GM21447 (cell line): ENCODE measurements at regions not wholly inside any gene's neighbourhood (a gene's known extent, or its start where the extent isn't known, plus 50 kb on each side); places are given as distances from the start of the nearest gene placed in this dataset.
A peak's percentile ranks its signal among the peaks of the same experiment; 100 is the strongest.

ENCODE experiments used
- ATAC-seq: cut with Tn5 transposase; IDR thresholded peaks from one replicate; pipeline ENCODE4 v1.9.1; 2021; ENCODE audit not compliant: unreplicated experiment

DNA sequence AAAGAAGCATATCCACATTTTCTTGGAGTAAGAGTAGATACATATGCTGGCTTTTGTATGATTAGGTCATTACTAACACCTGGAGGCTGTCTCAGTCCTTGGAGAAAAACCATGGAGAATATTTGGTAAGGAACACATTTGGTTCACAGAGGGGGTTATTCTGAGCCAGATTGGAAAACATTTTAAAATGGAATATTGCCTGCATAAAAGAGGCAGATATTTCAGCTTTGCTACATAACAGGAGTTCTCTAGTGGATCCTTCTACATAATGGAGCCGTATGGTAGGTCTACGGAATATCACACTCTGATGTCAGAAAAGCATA, 415.1 kb downstream of the ADGRL2 start:
- ATAC-seq: no peak

DNA sequence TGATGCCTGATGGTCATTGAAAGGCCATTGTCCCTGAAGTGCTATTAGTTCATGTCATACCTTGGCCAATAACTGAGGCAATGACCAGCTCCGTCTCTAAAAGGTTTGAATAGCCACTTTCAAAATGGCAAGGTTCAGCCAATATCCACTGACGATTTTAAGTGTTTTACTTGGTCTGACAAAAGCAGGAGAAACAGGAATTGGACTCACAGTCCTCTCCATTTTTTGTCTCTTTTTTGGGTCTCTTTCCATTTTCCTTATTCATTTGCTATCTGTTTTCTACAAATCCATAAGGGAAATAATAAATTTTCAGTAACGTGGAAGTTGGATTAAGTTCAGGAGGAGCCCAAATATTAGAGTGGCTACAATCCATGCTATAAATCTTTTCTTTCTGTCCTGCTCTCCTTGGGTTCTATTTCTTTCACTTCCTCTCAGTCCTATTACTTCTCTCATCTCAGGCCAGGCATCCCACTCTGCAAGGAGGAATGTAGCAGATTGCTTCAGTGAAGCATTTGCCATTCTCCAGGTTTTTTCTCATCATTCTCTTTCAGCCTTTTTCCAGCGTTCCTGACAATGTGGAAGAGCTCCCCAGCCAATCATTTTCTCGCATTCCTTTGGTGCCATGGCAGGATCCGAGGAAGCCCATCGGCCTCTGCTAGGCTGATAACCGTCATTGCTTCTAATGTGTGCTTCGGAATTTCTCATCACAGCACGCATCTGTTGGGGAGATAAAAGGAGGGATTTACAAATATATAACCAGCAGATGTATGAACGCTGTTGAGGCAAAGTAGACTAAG, 414.5 kb downstream of the ADGRL2 start:
- no peak for ATAC-seq

DNA sequence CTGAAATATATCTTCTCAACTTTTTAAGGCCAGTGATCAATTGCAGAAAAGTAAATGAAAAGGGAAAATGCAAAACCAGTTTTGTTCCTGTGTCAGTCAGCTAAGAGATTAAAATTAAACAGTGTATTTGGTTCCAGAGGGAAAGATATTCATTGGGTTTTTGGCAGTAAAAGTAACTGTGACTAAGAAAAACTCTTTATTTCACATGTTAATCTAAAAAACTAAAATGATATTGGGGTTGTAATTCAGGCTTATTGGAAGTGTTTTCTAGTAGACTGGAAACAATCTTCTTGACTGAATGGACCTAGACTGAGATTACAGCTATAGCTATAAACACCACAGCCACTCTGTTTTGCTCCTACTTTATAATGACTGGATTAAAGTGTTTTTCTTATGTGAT, 413.9 kb downstream of the ADGRL2 start:
- no peak for ATAC-seq

DNA sequence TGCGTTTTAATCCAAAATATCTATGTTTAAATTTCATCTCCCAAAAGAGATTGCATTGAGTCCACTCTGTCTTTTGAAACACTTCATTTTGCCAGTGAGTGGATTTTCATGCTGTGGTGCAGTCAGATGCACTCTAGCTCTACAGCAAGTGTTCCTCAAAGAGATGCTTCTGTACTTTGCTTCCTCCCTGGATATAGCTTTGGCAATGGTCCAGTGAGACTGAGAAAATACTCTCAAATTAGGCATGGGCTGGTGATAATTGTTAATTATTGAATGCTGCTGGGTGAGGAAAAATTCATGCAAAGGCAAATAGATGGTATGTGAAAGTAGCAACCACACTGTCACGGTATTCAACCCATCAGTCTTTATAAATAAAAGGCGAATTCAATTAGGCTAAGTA, 396.9 kb downstream of the ADGRL2 start:
- no peak for ATAC-seq

DNA sequence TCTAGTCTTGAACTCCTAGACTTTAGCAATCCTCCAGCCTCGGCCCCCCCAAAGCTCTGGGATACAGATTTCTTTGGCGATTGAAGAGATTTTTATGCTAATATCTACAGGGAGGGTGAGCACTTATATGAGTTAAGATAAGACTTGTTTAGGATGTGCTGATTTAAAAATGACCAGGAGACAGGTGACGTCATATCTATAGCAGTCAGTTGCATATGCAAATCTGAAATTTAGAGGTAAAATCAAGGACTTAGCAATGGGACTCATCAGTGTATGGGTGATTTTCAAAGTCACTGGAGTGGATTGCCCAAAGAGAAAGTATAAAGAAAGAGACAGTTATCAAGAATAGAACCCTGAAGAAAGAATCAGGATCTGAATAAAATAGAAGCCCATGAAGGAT, 394.5 kb downstream of the ADGRL2 start:
- no peak for ATAC-seq

DNA sequence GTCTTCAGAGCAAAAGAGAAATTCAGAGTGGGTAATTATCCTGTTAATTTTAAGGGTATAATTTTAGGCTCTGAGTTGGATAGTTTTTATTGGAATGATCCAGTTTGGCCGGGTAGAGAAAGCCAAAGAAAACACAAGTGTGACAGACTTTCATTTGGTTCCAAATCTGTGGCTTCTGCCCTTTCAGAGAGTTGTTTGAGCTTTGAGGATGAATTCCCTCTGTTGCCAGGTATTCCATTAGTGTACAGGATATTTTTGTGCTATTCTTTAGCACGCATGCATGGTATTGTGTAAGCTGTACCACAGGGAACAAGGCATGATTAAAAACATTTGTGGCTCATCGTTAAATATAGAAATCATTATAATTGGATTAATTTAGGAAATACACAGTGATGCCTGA, 384.4 kb downstream of the ADGRL2 start:
- ATAC-seq: no peak

DNA sequence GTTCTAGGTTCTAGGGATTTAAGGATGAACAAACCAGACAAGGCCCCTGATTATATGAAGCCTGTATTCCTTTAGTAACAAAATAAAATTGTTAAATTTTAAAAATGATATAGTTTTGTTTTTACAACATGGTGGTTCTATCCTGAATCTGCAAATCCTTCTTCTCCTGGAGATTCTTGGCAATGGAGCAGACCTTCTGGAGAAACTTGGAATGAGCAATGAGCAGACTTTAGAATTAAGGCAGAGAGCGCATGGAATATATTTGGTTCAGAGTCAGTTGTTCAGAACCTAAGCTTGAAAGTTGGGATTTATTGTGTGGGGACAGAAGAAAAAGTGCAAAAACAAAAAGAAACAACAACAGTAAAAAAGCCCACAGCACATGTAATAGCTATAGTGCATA, 381.1 kb downstream of the ADGRL2 start:
- ATAC-seq: no peak

DNA sequence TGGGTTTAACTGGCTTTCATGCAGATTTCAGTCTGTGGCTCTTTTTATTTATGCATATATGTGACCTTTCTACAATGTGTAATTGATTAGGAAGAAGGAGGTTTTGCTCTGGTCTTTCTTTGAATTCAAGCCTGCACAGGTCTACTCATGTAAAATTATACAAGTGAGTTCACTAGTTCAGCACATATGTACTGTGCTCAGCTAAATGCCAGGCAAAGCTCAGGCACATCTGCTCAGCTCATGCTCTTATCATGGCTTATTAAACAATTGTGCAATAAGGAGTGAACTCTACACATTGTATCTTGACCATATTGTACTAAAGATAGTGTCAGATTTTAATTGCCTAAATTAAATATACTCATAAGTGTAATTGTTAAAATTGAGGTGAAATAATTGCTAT, 378.4 kb downstream of the ADGRL2 start:
- ATAC-seq: no peak

DNA sequence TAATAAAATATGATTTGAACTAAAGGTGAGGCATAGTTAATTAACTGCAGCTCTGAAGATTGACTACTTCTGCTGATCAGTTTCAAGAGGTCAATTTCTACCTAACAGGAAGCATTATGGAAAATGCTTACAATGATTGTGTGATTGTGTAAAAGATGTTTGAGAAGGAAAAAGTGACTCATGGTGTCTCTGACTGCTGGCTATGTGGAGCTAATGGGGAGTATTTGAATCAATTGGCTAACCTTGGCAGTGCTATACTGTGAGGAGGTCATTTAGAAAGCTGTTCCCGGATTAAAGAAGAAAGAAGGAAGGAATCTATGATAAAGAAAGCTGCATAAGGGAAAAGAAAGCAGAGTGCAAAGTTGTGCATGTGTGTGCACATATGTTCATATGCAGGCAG, 376.5 kb downstream of the ADGRL2 start:
- ATAC-seq: no peak

DNA sequence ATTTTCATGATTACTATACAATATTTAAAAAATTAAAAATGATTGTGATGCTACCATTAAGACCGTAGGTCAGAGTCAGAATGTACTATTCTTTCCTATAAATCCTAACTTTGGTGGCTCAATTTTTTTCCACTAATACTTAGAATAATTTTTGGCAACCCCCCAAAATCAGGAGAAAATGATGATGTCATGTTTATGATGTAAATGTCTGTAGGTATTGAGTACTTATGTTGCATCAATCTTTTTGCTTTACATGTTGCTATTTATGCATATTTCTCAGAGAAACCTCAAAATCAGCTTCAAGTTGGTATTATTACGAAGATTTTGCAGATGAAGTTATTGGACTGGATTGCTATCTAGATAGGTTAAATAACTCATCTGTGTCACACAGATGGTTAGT, 371.2 kb downstream of the ADGRL2 start:
- ATAC-seq: no peak

DNA sequence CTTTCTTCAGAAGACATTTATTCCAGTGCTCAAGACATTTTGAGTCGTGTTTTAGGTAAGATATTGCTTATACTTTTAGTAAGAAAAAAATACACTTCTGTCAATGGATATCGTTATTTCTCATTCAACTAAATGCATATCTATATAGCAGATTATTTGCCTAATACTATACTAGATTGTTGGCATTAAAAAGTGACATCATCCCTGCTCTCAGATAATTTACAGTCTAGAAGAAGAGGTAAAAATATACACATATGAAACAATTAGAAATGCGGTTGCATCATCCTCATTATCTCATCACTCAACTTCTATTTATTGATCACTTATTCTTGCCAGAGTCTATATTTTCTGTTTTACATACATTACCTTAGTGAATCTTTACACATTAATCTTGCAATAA, 367.7 kb downstream of the ADGRL2 start:
- no peak for ATAC-seq

DNA sequence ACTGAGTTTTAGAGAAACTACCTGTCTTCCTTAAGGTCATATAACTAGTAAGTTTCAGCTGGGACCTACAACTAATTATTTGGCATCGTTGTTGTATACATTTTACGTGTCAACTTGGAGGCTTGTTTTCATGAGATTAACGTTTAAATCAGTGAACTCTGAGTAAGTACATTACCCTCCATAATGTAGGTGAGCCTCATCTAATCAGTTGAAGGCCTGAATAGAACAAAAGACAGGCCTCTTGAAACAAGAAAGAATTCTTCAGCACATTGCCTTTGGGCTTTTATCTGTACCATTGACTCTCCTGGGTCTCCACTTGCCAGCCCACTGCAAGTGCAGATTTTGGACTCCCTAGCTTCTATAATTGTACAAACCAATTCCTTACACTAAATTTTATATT, 364.6 kb downstream of the ADGRL2 start:
- no peak for ATAC-seq

DNA sequence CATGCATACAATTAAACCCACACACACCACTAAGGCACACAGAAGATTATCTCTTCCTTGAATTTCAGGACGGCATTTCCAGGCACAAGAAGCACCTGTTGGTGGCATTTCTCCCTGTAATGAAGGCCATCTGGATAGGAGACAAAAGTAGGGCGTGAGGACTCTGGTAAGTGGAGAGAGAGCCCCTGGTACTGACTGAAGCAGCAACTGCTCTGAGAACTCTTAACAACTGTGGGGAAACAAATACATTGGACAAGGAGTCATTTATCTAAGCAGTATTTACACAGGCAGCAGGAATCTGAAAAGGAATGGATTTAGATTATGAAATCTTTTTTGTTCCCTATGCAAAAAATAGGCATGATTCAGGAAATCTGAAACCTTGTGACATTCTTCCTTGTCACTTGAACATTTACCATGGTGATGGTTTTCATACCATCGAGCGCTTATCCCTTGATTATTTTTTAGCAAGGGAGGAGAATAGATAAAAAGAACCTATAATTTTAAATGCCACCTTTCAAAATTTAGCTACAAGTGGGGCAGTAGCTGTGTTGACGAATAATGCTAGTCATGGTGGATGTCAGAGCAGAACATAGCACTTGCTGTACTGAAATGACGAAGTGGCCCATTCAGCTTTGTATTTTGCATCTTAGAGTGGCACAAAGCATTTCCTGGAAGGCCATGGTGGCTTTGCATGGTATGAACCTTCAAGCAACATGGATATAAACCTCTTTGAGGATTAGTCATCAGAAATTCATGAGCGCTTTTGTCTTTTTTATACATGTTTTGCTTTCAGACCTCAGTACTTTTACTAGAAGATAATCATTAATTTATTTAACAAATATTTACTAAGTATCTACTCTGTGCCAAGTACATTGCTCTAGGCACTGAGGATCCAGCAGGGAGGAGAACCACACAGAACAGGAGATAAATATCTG, 362.0 kb downstream of the ADGRL2 start:
- no peak for ATAC-seq

DNA sequence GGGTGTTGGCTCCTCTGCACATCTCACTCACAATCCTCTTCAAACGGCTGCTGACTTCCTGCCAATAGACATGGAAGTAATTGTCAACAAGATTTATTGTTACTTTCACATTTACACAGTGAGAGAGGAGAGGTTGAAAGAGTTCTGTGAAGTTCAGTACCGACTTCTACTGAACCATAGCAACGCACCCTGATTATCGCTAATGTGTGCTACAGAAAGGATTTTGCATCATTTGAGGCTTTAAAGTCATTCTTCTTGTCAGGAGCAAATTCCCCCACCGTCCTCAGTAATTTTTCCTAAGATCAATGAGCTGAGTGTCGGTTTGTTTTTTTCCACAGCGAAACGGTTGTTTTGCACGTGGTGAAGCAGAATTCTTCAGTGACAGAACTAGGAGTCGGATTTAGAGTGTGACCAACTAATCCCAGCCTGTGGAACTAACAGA, 361.0 kb downstream of the ADGRL2 start:
- ATAC-seq: no peak

DNA sequence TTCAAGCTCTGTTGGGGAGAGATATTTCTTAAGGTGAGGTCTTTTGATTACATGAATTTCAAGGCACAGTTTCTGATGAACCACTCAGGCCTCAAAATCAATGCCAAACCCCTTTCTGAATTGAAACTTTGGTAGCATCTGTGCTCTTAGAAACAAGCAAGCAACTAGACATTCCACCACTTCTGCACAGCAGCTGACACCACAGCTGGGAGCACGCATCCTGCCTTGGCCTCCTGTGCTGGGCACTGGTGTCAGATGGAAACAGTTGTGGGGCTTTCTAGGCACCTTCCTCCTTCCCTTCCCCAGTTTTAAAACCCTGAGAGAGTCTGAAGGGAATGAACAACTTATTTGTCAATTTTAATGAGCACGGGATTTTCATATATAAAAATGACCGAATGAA, 360.2 kb downstream of the ADGRL2 start:
- no peak for ATAC-seq

DNA sequence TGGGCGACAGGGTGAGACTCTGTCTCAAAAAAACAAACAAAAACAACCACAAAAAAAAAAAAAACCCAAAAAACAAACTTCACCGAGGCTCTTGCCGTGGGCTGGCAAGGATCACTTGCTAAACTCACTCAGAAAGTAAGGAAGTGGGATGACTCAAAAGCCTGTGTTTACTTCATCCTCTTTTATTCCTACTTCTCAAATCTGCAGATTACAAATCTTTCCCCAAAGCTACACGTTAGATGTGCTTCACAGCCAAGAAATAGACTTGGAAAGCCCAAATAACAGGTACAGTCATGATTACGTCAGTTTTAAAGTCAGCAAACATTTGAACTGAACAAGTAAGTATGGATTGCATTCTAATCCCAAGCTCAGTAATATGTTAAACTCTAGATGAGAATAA, 359.3 kb downstream of the ADGRL2 start:
- ATAC-seq: no peak

DNA sequence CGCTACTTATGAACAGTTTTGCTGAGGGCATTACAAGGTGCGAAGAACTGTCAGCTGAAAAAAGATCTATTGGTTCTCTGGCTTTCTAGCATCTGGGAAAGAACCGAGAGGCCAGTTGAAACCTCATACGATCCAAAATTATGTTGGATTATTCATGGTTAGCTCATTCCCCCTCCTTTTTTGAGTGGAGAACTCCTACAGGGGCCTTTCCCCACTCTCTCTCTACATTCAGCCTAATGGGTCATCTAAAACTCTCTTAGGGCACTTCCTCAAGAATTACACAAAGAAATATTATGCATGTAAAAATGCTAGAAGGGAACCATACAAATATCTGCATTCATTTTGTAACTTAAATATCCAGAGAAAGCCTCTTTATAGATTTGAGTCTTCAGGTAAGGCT, 358.2 kb downstream of the ADGRL2 start:
- no peak for ATAC-seq

DNA sequence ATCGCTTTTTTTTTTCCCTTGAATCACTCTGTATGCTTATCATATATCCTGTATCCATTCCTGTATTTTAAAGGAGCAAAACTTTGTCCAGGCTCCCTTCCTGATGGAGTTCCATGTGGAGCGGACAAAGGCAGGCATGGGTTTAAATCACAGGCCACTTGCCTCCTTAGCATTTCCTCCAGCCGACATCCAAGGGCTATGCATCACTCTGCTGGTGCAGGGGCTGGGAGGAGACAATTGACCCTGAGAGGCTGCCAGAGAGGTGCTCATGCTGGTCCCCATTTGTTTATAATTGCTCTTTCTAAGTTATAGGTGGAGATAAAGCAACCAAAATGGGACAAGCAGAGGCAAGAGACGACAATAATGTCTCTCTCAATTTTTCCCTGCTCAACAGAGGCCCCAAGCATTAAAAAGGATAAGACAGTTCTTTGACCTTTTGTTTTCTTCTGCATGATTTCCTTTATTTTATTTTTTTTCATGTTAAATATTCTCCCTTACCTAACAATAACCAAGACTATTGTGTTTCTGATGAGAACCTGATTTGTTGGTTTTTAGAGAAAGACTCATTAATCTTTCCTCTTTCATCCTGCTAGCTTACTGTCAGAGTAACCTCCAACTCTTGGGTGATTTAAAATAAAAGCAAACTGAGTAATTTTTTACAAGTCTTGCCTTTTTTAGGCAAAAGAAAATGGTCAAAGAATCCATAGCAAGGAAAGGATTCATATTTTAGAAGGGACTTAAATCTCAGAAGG, 353.7 kb downstream of the ADGRL2 start:
- ATAC-seq: no peak

DNA sequence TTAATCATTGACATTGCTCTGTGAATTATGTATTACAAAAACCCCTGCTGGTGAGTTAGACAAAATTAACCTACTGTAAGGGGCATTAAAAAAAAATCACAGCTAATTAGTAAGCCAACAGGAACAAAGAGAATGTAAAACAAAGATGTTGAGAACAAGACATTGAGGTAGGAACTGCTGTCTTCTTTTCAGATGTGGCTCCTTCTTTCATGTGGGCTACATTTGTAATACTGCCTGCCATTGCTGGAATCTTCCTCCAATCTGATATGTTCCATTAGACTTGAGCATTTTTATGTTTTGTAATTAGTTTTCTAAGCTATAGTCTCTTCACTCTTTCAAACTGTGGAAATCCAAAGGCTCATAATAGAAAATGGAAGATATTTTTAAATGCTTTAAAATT, 353.0 kb downstream of the ADGRL2 start:
- no peak for ATAC-seq

DNA sequence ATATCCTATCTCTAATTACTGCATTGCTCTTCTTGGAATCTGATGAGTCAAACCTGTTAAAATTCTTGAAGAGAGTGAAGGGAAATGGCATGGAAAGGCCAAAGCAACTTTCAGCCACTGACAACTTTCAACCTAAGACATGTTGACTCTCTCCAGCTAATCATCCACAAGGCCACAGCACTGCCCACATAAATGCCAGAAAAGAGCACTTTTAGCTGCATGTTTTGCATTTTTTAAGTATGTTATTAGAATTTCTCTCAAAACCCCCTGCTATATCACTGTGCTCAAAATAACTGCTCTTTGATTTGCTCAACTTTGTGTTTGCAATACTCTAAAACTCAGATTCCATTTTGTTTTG, 352.5 kb downstream of the ADGRL2 start:
- ATAC-seq: peak; percentile 38

DNA sequence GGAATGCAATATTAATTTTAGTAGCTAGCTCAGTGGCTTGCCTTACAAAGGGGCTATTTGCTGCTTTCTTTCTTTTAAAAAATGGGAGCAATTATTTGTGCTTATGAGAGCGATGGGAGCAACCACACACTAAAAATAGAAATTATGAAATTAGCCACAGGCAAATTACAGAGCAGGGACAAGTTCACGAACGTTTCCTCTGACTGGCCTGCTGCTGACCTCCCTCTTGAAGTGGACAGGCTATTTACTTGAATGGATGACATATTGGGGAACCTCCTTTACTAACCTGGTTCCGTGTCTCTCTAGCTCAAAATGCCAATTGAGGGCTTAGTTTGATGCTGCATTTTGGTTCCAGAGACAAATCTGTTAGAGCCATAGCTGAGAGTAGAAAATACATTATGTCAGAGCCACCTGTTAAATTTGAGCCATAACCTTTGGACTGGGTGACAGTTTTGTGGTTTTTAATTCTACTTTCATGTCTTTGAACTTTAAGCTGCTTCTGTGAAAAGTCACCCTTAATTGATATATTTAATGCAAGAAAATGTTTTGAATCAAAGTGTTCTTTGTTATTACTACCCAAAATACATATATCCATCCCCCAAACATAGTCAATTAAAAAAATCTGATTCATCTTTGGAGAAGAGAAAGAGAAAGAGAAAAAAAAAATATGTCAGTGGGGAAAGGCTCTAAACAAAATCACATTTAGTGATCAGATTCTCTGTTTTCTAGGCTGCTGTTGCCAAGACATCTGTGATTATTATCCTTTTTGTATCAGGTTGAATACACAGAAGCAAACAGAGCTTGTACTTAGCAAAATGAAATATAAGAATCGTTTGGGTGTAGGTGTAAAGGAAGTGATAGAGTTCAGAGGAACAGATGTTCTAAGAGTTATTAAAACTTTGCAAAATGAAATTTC, 351.9 kb downstream of the ADGRL2 start:
- ATAC-seq: peak; percentile 60
